Epithelial cell of proximal tubule (primary cell): ENCODE measurements at regions not wholly inside any gene's neighbourhood (a gene's known extent, or its start where the extent isn't known, plus 50 kb on each side); places are given as distances from the start of the nearest gene placed in this dataset.
"Not testable (repeated sequence)": the region's sequence is repeated elsewhere in the genome, so short reads cannot be mapped to it uniquely, and the experiment has no call there.

Experiments
- DNase-seq: peaks from one replicate; pipeline ENCODE4 v3.0.0-alpha.2; 2011; ENCODE audit warnings: low read depth
- H3K4me3 ChIP-seq: 2 replicates; pipeline ENCODE4 v1.5.1; 2011; ENCODE audit warnings: low read depth, mild to moderate bottlenecking, low read length
- TF ChIP-seq, protein P1 (sequence below): conservative IDR thresholded peaks from 2 replicates; pipeline ENCODE4 v1.5.1; 2012; ENCODE audit warnings: low read depth, mild to moderate bottlenecking, low read length

DNA sequence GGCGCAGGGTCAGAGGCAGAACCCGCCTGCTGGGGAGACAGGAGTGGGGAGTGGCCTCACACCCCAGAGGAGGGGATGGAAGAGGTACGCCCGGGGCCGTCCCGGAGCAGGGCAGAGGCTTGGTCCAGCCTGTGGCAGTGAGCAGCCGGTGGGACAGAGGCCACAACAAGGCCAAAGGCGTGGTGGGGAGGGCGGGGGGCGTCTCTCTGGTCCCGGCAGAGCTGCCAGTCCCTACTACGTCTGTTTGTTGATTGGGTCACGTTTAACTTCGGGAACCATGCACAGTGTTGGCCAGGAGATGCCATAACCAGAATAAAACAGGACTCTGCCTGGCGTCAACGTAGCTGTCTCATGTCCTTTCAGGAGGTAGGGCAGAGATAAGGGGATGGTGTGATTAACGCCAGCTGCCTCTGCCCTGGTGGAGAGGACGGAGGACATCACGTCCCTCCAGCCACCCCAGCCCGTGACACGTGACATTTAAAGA lies 192.8 kb downstream of the BANP start:
- H3K4me3 ChIP-seq, result no peak overlapping the region
- TF ChIP-seq, protein P1, sequence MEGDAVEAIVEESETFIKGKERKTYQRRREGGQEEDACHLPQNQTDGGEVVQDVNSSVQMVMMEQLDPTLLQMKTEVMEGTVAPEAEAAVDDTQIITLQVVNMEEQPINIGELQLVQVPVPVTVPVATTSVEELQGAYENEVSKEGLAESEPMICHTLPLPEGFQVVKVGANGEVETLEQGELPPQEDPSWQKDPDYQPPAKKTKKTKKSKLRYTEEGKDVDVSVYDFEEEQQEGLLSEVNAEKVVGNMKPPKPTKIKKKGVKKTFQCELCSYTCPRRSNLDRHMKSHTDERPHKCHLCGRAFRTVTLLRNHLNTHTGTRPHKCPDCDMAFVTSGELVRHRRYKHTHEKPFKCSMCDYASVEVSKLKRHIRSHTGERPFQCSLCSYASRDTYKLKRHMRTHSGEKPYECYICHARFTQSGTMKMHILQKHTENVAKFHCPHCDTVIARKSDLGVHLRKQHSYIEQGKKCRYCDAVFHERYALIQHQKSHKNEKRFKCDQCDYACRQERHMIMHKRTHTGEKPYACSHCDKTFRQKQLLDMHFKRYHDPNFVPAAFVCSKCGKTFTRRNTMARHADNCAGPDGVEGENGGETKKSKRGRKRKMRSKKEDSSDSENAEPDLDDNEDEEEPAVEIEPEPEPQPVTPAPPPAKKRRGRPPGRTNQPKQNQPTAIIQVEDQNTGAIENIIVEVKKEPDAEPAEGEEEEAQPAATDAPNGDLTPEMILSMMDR, result no peak
- no peak for DNase-seq

DNA sequence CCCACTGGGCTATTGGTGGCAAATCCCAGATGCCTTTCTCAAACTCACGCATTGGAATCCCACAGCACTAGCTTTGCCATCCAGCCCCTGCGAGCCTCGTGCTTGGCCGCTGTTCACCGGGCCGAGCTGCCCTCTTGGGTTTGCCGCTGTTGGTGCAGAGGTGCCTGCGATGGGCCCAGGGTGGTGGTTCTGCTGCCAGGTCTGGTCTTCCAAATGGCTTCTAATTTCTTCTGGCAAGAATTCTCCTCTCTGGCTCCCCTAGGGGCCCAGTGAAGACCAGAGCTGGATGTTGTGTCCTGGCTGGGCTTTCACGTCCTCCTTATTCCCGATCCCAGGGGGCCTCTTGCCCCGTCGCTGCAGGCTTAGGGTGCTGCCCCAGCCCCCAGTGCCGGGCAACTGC lies 194.1 kb downstream of the BANP start:
- DNase-seq, result not testable (repeated sequence)

DNA sequence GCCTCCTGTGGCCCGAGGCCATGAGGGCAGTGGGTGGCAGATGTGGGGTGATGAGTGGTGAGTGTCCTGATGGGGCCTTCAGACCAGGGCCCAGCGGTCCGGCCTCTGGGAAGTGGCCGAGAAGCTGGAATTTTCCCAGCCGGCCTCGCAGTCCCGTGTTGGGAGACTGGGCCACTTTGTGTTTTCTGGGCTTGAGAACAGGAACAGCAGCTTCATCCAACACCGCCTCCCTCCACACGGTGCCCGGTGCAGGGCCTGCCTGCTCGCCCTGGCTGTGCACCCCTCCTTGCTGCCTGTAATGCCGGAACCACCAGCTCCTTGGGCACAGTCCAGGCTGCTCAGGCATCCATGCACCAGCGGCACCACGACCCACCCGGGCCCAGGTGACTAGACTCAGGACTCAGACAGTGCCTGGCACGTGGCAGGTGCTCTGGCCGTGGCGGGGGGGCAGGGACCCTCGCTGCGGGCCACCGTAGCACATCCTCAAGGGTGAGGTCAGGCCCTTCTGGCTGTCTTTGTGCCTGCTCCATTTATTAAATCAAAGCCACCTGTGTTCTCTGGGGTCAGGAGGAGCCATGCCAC lies 194.7 kb downstream of the BANP start:
- not testable (repeated sequence) for DNase-seq, H3K4me3 ChIP-seq

More for the DNA sequence above, 194.1 kb downstream of the BANP start:
- H3K4me3 ChIP-seq, result not testable (repeated sequence)

- not testable (repeated sequence) for H3K4me3 ChIP-seq, DNase-seq
These were observed 196.8 kb downstream of the BANP start for GRCh38 chr16:88148078-88148477.

GRCh38 chr16:88148682-88149081 lies 197.4 kb downstream of the BANP start:
- DNase-seq, H3K4me3 ChIP-seq: not testable (repeated sequence)

DNA sequence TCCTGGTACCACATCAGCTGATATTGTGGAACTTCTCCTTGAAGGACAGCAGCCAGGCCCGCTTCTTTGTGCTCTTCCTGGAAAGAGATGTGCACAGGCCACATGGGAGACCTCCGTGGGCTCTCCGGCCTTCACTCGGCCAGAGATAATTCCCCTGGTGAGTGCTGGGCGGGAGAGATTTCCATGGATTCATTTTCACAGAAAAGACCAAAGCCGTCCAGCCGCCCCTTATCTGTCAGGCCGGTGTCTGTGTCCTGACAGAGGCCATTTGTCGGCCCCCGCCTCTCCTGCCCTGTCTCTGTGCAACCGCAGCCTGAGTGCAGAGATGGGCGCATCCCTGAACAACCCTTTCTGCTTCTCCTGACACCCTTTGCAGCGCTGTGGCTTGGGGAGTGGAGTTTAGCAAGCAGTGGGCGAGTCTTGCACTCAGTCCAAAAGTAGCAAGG lies 197.9 kb downstream of the BANP start:
- not testable (repeated sequence) for DNase-seq, H3K4me3 ChIP-seq

GRCh38 chr16:88149663-88150062 lies 198.4 kb downstream of the BANP start:
- DNase-seq, H3K4me3 ChIP-seq: not testable (repeated sequence)

GRCh38 chr16:88150456-88151128 lies 199.4 kb downstream of the BANP start:
- DNase-seq, H3K4me3 ChIP-seq: not testable (repeated sequence)

DNA sequence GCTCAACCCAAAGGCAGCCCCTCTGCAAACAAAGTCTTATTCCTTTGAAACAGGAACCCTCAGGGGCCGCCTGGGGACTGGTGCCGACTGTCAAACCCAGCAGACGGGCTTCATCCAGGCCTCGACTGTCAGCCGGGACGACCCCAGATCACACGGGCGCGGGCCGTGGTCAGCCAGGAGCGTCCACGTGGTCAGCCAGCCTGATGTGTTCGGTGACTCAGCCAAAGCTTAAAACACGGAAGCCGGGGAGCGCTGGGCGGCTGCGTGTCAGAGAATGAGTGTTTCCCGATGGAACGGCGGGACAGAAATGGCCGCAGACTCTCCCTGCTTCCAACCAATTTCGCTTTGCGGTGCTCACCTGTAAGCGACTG lies 199.9 kb downstream of the BANP start:
- not testable (repeated sequence) for DNase-seq, H3K4me3 ChIP-seq

- H3K4me3 ChIP-seq, DNase-seq: not testable (repeated sequence)
These were observed 200.9 kb downstream of the BANP start for GRCh38 chr16:88151859-88152843.

GRCh38 chr16:88152879-88153278 lies 201.6 kb downstream of the BANP start:
- not testable (repeated sequence) for H3K4me3 ChIP-seq, DNase-seq

- H3K4me3 ChIP-seq, DNase-seq: not testable (repeated sequence)
- TF ChIP-seq, protein P1, result peak; percentile 6
These were observed 202.3 kb downstream of the BANP start for GRCh38 chr16:88153516-88153915.

GRCh38 chr16:88154886-88155285 lies 203.7 kb downstream of the BANP start:
- H3K4me3 ChIP-seq, DNase-seq: not testable (repeated sequence)

GRCh38 chr16:88155681-88156080 lies 204.4 kb downstream of the BANP start:
- not testable (repeated sequence) for DNase-seq, H3K4me3 ChIP-seq

DNA sequence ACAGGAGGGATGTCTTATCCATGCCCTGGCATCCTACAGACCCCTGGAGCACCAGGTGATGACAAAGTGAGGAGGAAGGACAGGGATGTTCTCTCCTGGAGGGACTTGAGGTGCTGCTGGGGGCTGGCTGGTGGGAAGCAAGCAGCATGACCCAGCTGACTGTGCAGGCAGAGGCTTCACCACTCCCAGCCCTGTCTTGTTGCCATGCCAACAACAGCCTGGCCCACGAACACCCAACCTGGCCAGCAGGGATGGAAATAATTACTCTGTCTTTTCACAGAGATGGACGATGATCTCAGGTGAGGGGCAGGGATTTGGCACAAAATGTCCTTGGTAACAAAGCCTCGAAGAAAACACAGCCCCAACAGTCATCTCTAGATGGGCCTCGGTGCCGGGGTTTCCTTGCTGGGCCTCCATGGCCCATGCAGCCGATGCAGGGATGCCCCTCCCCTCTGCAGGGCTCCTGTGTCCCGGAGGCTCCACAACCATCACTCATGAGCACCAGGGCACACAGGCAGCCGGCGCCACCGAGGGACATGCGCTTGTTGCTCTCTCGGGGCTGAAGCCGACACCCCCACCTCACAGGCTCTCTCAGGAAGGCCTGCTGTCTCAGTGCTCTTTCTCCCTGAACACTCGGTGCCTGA lies 205.5 kb downstream of the BANP start:
- H3K4me3 ChIP-seq, DNase-seq: not testable (repeated sequence)

DNA sequence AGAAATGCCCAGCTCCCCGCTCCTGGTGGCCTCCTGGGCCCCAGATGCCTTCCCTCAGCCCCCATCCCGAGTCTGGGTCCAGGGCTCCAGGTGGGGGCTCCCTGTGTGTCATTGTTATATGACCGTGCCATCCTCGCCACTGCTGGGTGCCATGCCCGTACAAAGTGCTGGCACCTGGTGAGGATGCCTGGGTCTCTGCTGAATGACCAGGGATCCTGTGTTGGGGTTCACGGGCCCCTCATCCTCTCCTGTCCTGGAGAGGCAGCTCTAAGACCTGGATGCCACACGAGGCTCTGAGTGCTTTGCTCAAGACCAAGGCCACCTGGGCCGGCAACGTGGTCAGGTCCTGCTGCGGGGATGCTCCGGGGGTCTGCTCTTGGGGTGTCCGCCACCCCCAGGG lies 206.5 kb downstream of the BANP start:
- H3K4me3 ChIP-seq, DNase-seq: not testable (repeated sequence)
